Urothelium cell line (cell line): ENCODE measurements at regions not wholly inside any gene's neighbourhood (a gene's known extent, or its start where the extent isn't known, plus 50 kb on each side); places are given as distances from the start of the nearest gene placed in this dataset.
"Not testable (repeated sequence)": the region's sequence is repeated elsewhere in the genome, so short reads cannot be mapped to it uniquely, and the experiment has no call there.

Experiments used
- DNase-seq: peaks from one replicate; pipeline ENCODE4 v3.0.0; 2011; ENCODE audit warnings: low spot score, mixed read lengths
- FAIRE-seq: peaks from 2 replicates; lab custom pipeline; 2011; peaks lifted over from hg19 to GRCh38; lab: Jason Lieb, UNC

- FAIRE-seq = no peak
- no peak for DNase-seq
These were observed 381.8 kb downstream of the MLLT3 start for GRCh38 chr9:20240498-20240897.

- no peak for FAIRE-seq
These were observed 383.4 kb downstream of the MLLT3 start for GRCh38 chr9:20238921-20239320.

GRCh38 chr9:20237686-20238085 is 384.6 kb downstream of the MLLT3 start:
- FAIRE-seq = no peak
- DNase-seq = no peak

More at GRCh38 chr9:20238921-20239320, 383.4 kb downstream of the MLLT3 start:
- DNase-seq = no peak

GRCh38 chr9:20236676-20237075 is 385.6 kb downstream of the MLLT3 start:
- DNase-seq (peak; percentile 12), FAIRE-seq (no peak)

- FAIRE-seq, DNase-seq: not testable (repeated sequence)
These were observed 387.1 kb downstream of the MLLT3 start for GRCh38 chr9:20235206-20235605.

- FAIRE-seq (no peak), DNase-seq (no peak)
These were observed 394.2 kb downstream of the MLLT3 start for GRCh38 chr9:20228096-20228495.

GRCh38 chr9:20227166-20227874 is 395.0 kb downstream of the MLLT3 start:
- DNase-seq = no peak
- FAIRE-seq = no peak

- no peak for FAIRE-seq
- no peak for DNase-seq
These were observed 396.0 kb downstream of the MLLT3 start for GRCh38 chr9:20226345-20226744.

- DNase-seq = no peak
- FAIRE-seq = no peak
These were observed 396.5 kb downstream of the MLLT3 start for GRCh38 chr9:20225826-20226225.

GRCh38 chr9:20224756-20225155 is 397.5 kb downstream of the MLLT3 start:
- no peak for DNase-seq
- no peak for FAIRE-seq

GRCh38 chr9:20220286-20220685 is 402.0 kb downstream of the MLLT3 start:
- FAIRE-seq (no peak), DNase-seq (no peak)

GRCh38 chr9:20219437-20219836 is 402.9 kb downstream of the MLLT3 start:
- DNase-seq = no peak
- FAIRE-seq = no peak

GRCh38 chr9:20217596-20217995 is 404.7 kb downstream of the MLLT3 start:
- DNase-seq (no peak), FAIRE-seq (no peak)

GRCh38 chr9:20216438-20216837 is 405.9 kb downstream of the MLLT3 start:
- FAIRE-seq = no peak
- no peak for DNase-seq

GRCh38 chr9:20215552-20215951 is 406.7 kb downstream of the MLLT3 start:
- no peak for DNase-seq
- no peak for FAIRE-seq

- FAIRE-seq (no peak), DNase-seq (no peak)
These were observed 409.5 kb downstream of the MLLT3 start for GRCh38 chr9:20212806-20213205.

GRCh38 chr9:20209391-20210340 is 412.6 kb downstream of the MLLT3 start:
- FAIRE-seq (no peak), DNase-seq (no peak)

GRCh38 chr9:20208961-20209371 is 413.3 kb downstream of the MLLT3 start:
- DNase-seq = no peak
- no peak for FAIRE-seq

- no peak for FAIRE-seq
- no peak for DNase-seq
These were observed 414.1 kb downstream of the MLLT3 start for GRCh38 chr9:20208226-20208625.

- FAIRE-seq = no peak
- no peak for DNase-seq
These were observed 415.1 kb downstream of the MLLT3 start for GRCh38 chr9:20207176-20207575.

- no peak for FAIRE-seq
- no peak for DNase-seq
These were observed 416.5 kb downstream of the MLLT3 start for GRCh38 chr9:20205821-20206220.

GRCh38 chr9:20200991-20201431 is 412.2 kb upstream of the SLC24A2 start:
- DNase-seq (no peak), FAIRE-seq (no peak)
